Testis (tissue), 2 donors: ENCODE measurements at regions not wholly inside any gene's neighbourhood (a gene's known extent, or its start where the extent isn't known, plus 50 kb on each side); places are given as distances from the start of the nearest gene placed in this dataset.

Experiments used
- CTCF ChIP-seq, 3 experiments: fragments of 450-650 bp in 2 of 3; fragments of 200-600 bp in 1 of 3; sonication (generic) in 1 of 3; IDR thresholded peaks; one replicate each; pipeline ENCODE4 v1.5.1; 2016 to 2019; ENCODE audit warnings: antibody characterized with exemption in 3 of 3, mild to moderate bottlenecking in 2 of 3, moderate library complexity in 1 of 3
- POLR2A ChIP-seq: fragments of 450-650 bp; IDR thresholded peaks from one replicate; pipeline ENCODE4 v1.6.1; 2017; ENCODE audit warnings: antibody characterized with exemption, mild to moderate bottlenecking, moderate library complexity

GRCh38 chr16:65546353-65546791 lies 424.5 kb upstream of the CDH11 start:
- no peak for TF ChIP-seq CTCF (IDR thresholded peaks at IDR 0.05)
- TF ChIP-seq POLR2A: no peak
